Gastroesophageal sphincter (tissue), 4 donors: ENCODE measurements at regions not wholly inside any gene's neighbourhood (a gene's known extent, or its start where the extent isn't known, plus 50 kb on each side); places are given as distances from the start of the nearest gene placed in this dataset.

Experiments
- ATAC-seq: fragments of 150-250 bp; one replicate; pipeline ENCODE4 v1.9.1; 2016; ENCODE audit warnings: mild to moderate bottlenecking, moderate library complexity
- H3K27ac ChIP-seq, 4 donors: fragments of 200-600 bp; sonication (generic) in 3 of 4; 1 replicate in 3 of 4; 2 replicates in 1 of 4; pipeline ENCODE4 v1.5.1; 2016 to 2019
- H3K27me3 ChIP-seq: fragments of 200-600 bp; sonication (generic); one replicate; pipeline ENCODE4 v1.5.1; 2019
- H3K36me3 ChIP-seq, 2 donors: fragments of 200-600 bp; sonication (generic); one replicate each; pipeline ENCODE4 v1.5.1; 2019; ENCODE audit warnings: control low read depth in 1 of 2
- H3K4me1 ChIP-seq, 3 donors: fragments of 200-600 bp; sonication (generic); 1 replicate in 2 of 3; 2 replicates in 1 of 3; pipeline ENCODE4 v1.5.1; 2016 to 2019; ENCODE audit warnings: control low read depth in 2 of 3
- H3K4me3 ChIP-seq, 2 donors: fragments of 200-600 bp; sonication (generic); one replicate each; pipeline ENCODE4 v1.5.1; 2019; ENCODE audit warnings: mild to moderate bottlenecking in 1 of 2, moderate library complexity in 1 of 2
- H3K9me3 ChIP-seq, 3 donors: fragments of 200-600 bp; sonication (generic); one replicate each; pipeline ENCODE4 v1.5.1; 2017 to 2019; ENCODE audit warnings: control low read depth in 2 of 3
- EP300 ChIP-seq: sonication (generic); formaldehyde crosslinking; IDR thresholded peaks from one replicate; pipeline ENCODE4 v1.6.1; 2017; ENCODE audit warnings: antibody characterized with exemption, mild to moderate bottlenecking
- POLR2A ChIP-seq, 2 donors: fragments of 450-650 bp; IDR thresholded peaks; one replicate each; pipeline ENCODE4 v1.6.1; 2017; ENCODE audit warnings: antibody characterized with exemption in 2 of 2, mild to moderate bottlenecking in 2 of 2, moderate library complexity in 1 of 2
- POLR2AphosphoS5 ChIP-seq: sonication (generic); formaldehyde crosslinking; IDR thresholded peaks from one replicate; pipeline ENCODE4 v1.6.1; 2017; ENCODE audit warnings: antibody characterized with exemption
- WGBS, 2 donors: methylation state at CpG; one replicate each; pipeline ENCODE4 v1.1.5; 2018; ENCODE audit warnings: low coverage in 1 of 2; 5-methylcytosine and 5-hydroxymethylcytosine counted together
- TF ChIP-seq, protein P1 (sequence below), 4 experiments: fragments of 200-600 bp in 2 of 4; fragments of 450-650 bp in 2 of 4; sonication (generic) in 1 of 4; IDR thresholded peaks; one replicate each; pipeline ENCODE4 v1.5.1; 2017 to 2019; ENCODE audit warnings: antibody characterized with exemption in 4 of 4, mild to moderate bottlenecking in 2 of 4, moderate library complexity in 2 of 4

DNA sequence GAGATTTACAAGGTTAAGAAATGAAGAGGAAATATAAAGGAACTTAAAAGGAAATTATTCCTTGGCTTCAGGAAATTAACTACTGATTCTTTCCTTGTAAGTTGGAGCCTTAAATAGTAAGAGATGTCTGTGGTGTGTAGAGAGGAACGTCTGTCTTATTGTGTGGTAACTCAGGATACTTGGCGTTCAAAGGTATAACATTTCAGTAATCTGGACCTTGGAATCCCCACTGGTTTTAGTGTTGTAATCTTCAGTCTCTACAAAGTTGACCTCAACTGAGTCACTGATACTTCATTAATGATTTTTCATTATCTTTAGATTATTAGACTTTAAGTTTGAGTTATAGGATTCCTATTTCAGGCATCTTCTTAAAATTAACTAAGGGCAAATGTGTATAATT is 79.1 kb upstream of the LSM6 start:
- no peak overlapping the region for H3K4me3 ChIP-seq
- no peaks in the 10 kb centered on the region for H3K36me3 ChIP-seq
- TF ChIP-seq POLR2A (IDR thresholded peaks at IDR 0.05) (no peak), POLR2AphosphoS5 (no peak), EP300 (no peak)
- TF ChIP-seq, protein P1, sequence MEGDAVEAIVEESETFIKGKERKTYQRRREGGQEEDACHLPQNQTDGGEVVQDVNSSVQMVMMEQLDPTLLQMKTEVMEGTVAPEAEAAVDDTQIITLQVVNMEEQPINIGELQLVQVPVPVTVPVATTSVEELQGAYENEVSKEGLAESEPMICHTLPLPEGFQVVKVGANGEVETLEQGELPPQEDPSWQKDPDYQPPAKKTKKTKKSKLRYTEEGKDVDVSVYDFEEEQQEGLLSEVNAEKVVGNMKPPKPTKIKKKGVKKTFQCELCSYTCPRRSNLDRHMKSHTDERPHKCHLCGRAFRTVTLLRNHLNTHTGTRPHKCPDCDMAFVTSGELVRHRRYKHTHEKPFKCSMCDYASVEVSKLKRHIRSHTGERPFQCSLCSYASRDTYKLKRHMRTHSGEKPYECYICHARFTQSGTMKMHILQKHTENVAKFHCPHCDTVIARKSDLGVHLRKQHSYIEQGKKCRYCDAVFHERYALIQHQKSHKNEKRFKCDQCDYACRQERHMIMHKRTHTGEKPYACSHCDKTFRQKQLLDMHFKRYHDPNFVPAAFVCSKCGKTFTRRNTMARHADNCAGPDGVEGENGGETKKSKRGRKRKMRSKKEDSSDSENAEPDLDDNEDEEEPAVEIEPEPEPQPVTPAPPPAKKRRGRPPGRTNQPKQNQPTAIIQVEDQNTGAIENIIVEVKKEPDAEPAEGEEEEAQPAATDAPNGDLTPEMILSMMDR (IDR thresholded peaks at IDR 0.05): no peak
- no peaks in the 10 kb centered on the region for H3K27me3 ChIP-seq
- no peaks in the 10 kb centered on the region for H3K4me1 ChIP-seq
- ATAC-seq: no peak
- 78% methylated on average over 2 of the region's 2 CpGs for WGBS, 2 donors
- H3K27ac ChIP-seq: no peak overlapping the region
- no peaks in the 10 kb centered on the region for H3K9me3 ChIP-seq

DNA sequence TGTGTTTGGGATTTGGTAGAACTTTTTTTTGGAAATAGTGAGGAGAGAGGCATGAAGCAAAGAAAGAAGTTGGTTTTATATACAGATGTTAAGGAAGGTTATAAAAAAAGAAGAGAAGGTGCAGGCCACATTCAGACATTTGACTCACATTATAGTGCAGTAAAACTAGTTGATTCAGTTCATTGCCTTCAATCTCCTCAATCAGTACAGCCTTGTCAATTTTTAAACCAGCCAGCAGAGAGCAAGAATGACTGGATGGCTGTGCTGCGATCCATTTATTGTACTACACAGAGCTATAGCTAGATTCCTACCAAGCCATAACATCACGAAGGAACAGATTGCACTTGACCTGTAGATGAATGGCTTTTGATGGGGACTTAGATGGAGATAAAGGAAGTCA is 79.7 kb upstream of the LSM6 start:
- Histone ChIP-seq H3K27me3 (no peaks in the 10 kb centered on the region), H3K4me1 (no peaks in the 10 kb centered on the region), H3K36me3 (no peaks in the 10 kb centered on the region), H3K4me3 (no peak overlapping the region), H3K27ac (no peak overlapping the region), H3K9me3 (no peaks in the 10 kb centered on the region)
- WGBS, 2 donors: 73 to 100% methylated on average over 2 of the region's 2 CpGs
- TF ChIP-seq, protein P1 (IDR thresholded peaks at IDR 0.05): no peak
- TF ChIP-seq POLR2AphosphoS5 (no peak), POLR2A (IDR thresholded peaks at IDR 0.05) (no peak), EP300 (no peak)
- no peak for ATAC-seq

DNA sequence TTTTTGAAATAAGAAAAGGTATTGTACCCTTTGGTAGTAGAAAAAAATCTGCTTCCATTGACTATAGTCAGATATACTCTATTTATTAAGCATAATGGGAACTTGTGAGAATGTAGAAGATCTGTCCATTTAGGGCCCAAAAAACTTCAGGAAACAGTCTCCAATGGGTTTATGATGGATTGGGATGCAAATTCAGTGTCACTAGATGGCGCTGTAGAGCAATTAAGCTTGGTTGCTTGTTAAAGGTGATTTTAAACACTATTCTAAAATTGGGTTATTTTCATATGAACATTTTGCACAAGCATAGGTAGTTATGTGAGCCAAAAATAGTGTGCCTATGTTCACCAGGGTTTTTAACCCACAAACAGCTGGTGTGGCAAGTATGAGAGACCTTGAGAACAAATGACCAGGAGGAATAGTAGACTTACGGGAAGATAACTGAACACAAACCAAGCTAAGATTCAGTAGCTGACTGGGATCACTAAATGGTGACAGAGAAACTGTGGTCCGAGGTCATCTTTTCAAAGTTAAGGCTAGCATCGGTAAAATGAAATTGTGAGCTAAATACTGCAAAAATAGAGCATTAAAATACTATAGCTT is 80.3 kb upstream of the LSM6 start:
- Histone ChIP-seq H3K27ac (no peak overlapping the region), H3K9me3 (no peaks in the 10 kb centered on the region), H3K4me1 (no peaks in the 10 kb centered on the region), H3K36me3 (no peaks in the 10 kb centered on the region), H3K27me3 (no peaks in the 10 kb centered on the region), H3K4me3 (no peak overlapping the region)
- WGBS, 2 donors: 56 to 67% methylated on average over 4 of the region's 4 CpGs
- TF ChIP-seq, protein P1 (IDR thresholded peaks at IDR 0.05): peak; percentile 11 to 53 (median 36)
- TF ChIP-seq EP300: no peak
- no peak for ATAC-seq

DNA sequence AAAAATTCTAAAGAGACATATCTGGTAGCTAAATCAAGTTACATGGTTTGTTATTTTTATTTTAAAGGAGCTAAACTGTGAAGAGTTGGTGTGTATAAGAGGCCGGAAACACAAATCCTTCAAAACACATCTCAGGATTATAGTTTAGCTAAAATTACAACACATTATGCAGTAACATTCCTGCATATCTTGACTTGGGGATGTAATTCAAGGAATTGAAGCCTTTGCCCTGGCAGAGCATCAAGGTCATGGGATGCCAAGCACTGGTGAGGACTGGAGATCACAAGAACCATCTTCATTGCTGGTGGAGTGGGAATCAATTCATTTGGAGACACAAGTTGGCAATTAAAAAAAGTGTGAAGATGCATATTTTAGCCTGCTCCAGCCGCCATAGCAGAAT is 86.8 kb upstream of the LSM6 start:
- ATAC-seq: no peak
- TF ChIP-seq EP300: no peak
- TF ChIP-seq, protein P1 (IDR thresholded peaks at IDR 0.05): no peak
- no peak for TF ChIP-seq POLR2AphosphoS5
- no peak for TF ChIP-seq POLR2A (IDR thresholded peaks at IDR 0.05)
- no peaks in the 10 kb centered on the region for H3K9me3 ChIP-seq
- H3K27me3 ChIP-seq: no peaks in the 10 kb centered on the region
- H3K4me3 ChIP-seq: no peak overlapping the region
- no peak overlapping the region for H3K27ac ChIP-seq
- H3K36me3 ChIP-seq: no peaks in the 10 kb centered on the region
- 89 to 94% methylated on average over 2 of the region's 2 CpGs for WGBS, 2 donors
- no peaks in the 10 kb centered on the region for H3K4me1 ChIP-seq

DNA sequence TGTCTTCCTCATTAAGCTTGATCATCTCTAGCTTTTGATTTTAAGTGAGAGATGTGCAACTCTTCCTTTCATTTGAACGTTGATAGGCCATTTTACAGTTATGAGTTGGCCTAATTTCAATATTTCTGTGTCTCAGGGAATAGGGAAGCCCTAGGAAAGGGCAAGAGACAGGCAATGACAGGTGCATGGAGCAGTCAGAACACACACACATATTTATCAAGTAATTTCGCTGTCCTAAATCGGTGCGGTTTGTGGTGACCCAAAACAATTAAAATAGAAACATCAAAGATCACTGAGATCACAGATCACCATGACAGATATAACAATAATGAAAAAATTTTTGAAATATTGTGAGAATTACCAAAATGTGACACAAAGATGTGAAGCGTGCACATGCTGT is 87.7 kb upstream of the LSM6 start:
- Histone ChIP-seq H3K9me3 (no peaks in the 10 kb centered on the region), H3K4me1 (no peaks in the 10 kb centered on the region), H3K4me3 (no peak overlapping the region), H3K27ac (no peak overlapping the region), H3K36me3 (no peaks in the 10 kb centered on the region), H3K27me3 (no peaks in the 10 kb centered on the region)
- TF ChIP-seq POLR2A (IDR thresholded peaks at IDR 0.05): no peak
- TF ChIP-seq POLR2AphosphoS5: no peak
- no peak for TF ChIP-seq EP300
- TF ChIP-seq, protein P1 (IDR thresholded peaks at IDR 0.05): no peak
- no peak for ATAC-seq
- 89% methylated on average over 5 of the region's 5 CpGs for WGBS, 2 donors
